LNCAP (cell line): ENCODE measurements at regions not wholly inside any gene's neighbourhood (a gene's known extent, or its start where the extent isn't known, plus 50 kb on each side); places are given as distances from the start of the nearest gene placed in this dataset.

Source experiments
- TF ChIP-seq, protein P1 (sequence below): fragments of 450-650 bp; IDR thresholded peaks from 2 replicates; pipeline ENCODE4 v1.5.1; 2017; ENCODE audit warnings: mild to moderate bottlenecking

- TF ChIP-seq, protein P1, sequence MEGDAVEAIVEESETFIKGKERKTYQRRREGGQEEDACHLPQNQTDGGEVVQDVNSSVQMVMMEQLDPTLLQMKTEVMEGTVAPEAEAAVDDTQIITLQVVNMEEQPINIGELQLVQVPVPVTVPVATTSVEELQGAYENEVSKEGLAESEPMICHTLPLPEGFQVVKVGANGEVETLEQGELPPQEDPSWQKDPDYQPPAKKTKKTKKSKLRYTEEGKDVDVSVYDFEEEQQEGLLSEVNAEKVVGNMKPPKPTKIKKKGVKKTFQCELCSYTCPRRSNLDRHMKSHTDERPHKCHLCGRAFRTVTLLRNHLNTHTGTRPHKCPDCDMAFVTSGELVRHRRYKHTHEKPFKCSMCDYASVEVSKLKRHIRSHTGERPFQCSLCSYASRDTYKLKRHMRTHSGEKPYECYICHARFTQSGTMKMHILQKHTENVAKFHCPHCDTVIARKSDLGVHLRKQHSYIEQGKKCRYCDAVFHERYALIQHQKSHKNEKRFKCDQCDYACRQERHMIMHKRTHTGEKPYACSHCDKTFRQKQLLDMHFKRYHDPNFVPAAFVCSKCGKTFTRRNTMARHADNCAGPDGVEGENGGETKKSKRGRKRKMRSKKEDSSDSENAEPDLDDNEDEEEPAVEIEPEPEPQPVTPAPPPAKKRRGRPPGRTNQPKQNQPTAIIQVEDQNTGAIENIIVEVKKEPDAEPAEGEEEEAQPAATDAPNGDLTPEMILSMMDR, result no peak
Observed at GRCh38 chr5:6176102-6176693, 202.1 kb downstream of the MED10 start.

DNA sequence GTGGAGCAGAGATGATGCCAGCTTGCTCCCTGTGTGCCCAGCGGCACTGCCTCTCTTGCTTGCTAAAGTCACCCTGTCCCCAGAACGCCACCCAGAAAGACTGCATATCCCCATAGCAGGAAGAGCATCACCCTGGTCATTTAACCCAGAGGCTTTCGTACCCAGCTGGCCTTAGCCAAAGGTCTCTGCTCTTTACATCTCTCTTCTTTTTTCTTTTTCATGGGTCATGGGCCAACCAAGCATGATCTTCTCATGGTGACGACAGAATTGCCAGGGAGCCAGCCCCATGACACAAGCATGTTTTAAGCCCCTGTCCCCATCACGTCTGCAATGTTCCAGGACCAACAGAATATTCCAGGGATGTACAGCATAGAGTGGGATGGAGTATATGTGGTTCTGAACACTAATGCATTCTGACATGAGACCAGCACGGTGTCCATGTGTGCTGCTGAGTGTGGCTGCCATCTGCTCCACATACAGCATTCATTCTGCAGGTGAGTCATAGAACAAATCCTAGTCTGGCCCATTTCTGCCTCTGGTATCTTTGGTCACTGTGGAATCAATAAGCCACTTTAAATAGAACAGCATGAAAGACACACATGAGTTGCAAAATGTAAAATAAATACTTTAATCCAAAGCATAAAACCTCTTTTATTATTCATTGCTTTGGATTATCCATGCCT, 203.0 kb downstream of the MED10 start:
- TF ChIP-seq, protein P1, result no peak

DNA sequence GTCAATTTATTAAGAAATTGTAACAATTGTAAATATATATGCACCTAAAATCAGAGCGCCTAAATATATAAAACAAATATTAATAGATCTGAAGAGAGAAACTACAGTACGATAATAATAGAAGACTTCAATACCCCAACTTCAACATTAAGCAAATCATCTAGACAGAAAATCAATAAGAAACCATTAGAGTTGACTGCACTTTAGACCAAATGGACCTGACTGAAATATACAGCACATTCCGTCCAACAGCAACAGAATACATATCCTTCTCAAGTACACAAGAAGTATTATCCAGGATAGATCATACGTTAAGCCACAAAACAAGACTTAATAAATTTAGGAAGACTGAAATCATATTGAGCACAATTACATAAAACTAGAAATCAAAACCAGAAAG, 208.7 kb downstream of the MED10 start:
- TF ChIP-seq, protein P1, result no peak

- TF ChIP-seq, protein P1, result no peak
Observed at GRCh38 chr5:6166698-6167394, 211.5 kb downstream of the MED10 start.

DNA sequence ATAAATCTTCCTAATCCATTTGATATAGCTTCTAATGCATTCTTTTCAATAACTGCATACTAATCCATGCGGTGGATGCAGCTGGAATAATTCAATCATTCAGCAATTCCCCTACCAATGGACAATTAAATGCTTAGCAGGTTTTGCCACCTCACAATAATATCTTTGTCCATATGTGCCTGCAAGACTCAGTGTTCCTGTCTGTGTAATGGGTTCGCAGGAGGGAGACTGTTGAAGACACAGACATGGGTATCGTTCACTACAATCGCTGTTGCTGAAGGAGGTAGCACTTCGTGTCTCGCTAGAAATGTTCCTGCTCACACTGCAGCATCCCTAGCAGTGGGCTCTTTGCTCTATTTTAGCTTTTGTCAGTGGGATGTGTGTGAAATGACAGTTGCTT, 214.4 kb downstream of the MED10 start:
- TF ChIP-seq, protein P1, result no peak

DNA sequence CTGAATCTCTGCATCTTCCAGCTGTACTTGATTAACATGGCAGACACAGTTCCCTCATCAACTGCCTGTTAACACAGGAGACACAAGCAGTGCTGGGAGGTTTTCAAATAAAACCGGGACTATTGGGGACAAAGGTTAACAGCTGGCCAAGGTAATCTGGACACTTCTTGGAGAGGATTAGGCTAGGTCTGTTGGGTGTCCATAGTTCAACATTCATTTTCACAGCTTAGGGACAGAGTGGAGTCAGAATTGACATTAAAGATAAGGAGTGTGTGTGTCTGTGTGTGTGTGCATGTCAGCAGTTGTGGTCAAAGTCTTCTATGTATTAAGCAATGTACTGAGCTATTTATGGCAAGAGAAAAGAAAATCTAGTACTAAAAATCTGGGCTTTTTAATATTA, 216.2 kb downstream of the MED10 start:
- TF ChIP-seq, protein P1, result no peak

- TF ChIP-seq, protein P1, result no peak
Observed at GRCh38 chr5:6161257-6161656, 217.1 kb downstream of the MED10 start.
